Kidney glomerular epithelial cell (primary cell): ENCODE measurements at regions not wholly inside any gene's neighbourhood (a gene's known extent, or its start where the extent isn't known, plus 50 kb on each side); places are given as distances from the start of the nearest gene placed in this dataset.
A peak's percentile ranks its signal among the peaks of the same experiment; 100 is the strongest.

Experiments
- DNase-seq: peaks from one replicate; lab custom pipeline; 2025; lab: John Stamatoyannopoulos, UW

DNA sequence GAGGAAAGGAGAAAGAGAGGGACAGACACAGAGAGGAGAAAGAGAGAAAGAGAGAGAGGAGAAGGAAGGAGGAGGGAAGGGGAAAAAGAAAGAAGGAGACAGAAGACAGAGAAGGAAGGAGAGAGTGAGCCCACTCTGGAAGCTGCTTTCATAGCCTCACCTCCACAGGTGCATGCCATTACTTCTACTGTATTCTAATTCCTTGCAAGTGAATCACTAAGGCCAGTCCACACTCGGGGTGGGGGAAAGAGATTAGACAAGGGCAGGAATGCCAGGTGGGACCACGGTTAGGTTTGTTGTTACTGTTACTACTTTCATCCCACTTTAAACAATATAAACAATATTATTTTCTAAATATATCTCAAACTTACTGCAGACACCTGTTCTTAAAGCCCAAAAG, 684.5 kb upstream of the ARGLU1 start:
- no peak for DNase-seq

DNA sequence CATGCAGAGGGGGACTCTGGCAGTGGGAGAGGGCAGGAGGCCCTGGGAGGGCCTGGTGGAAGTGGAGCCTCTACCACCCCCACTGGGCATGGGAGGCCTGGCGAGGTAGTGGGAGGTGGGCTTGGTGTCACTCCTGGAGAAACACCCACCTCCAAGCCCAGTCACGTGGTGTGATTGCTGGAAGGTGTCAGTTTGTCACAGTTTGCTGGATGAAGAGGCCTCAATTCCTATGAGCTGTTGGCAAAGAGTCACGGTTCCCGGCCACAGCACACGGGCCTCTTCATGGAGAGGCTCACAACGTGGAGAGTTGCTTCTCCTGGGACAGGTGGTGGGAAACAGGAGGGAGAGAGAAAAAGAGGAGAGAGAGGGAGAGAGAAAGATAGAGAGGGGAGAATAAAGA, 684.1 kb upstream of the ARGLU1 start:
- no peak for DNase-seq

DNA sequence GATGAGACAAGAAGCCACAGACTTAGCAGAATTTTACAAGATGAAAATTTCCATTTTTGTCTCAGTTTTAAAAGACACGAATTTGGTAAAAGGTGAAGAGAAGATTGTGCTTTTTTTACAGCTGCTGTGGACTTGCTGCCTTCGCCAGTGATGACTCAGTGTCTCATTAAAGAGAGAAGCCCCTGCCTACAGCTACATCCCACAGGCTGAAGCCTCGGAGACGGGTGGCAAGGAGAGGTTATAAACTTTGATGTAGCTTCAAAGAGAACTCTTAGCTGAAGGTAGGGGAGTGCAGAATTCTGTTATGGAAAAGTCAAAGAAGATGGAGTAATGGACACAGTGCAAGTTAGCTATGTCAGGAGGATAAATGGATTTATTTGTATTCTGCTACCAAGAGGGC, 683.4 kb upstream of the ARGLU1 start:
- no peak for DNase-seq

DNA sequence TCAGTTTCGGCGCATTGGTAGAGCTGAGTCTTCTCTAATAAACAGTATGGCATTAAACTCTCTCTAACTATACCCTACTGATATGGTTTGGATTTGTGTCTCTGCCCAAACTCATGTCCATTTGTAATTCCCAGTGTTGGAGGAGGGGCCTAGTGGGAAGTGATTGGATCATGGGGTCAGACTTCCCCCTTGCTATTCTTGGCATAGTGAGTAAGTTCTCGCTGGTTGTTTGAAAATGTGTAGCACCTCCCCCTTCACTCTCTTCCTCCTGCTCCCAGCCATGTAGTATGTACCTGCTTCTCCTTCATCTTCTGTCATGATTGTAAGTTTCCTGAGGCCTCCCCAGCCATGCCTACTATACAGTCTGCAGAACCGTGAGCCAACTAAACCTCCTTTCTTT, 682.7 kb upstream of the ARGLU1 start:
- peak; percentile 35 for DNase-seq

DNA sequence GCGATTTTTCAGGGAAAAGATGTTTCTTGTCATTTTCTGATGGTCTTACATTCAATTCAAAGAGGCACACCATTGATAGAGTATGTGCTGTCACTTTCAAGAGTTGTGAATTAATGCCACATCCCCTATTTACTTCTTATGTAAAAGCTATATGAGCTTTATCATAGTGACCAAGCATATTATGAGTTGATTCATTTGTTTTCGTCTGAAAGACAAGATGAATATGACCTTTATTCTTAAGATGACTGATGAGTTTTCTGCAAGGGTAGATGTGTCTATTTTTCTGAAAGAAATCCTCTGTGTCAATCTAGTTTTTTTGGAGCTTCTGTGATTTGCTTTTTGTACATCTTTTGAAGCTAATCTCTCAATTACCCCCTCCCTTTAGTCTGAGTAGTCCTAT, 676.3 kb upstream of the ARGLU1 start:
- DNase-seq: no peak

DNA sequence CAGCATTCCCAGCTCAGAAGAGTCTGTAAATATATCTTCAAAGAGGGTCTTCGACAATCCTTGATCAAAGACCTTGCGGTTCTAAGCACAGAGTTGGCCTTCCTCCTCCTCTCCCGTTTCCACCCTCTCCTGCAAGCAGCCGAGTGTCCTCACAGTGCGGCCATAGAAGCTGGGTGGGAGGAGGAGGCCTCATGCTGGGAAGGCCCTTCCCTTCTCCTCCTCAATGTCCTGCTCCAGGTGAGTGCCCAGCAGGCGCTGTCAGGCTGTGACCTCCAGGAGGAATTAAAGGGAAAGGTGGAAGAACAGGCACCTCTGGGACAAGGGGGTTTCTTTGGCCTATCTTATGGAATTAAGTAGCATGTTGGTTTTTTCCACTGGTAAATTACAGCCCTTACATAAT, 674.2 kb upstream of the ARGLU1 start:
- DNase-seq: no peak

DNA sequence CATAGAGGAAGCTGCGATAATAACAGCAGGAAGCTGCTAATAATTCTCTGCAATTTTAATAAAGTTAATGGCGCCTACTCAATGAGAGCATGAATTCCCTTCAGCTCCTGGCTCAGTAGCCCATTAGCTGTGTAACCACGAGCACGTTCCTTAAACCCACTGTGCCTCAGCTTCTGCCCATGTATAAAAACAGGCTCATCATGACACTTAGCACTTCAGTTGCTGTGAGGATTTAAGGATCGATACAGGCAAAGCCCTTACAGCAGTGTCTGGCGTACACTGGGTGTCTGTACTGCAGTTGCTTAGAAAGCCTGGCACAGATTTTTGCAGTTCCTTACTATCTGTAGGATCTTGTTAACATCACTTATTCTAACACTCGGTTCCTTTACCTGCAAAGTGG, 673.4 kb upstream of the ARGLU1 start:
- DNase-seq: no peak

DNA sequence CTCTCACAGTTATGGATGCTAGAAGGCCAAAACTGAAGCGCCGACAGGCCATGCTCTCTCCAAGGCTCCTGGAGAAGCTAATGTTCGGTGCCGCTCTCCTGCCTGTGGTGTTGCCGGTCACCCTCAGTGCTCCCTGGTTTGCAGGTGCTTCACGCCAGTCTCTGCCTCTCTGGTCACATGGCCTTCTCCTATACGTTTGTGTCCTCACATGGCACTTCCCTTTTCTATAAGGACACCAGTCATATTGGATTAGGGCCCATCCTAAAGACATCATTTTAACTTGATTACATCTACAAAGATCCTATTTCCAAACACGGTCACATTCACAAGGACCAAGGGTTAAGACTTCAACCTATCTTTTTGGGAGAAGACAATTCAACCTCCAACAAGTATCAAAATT, 671.3 kb upstream of the ARGLU1 start:
- DNase-seq: no peak

DNA sequence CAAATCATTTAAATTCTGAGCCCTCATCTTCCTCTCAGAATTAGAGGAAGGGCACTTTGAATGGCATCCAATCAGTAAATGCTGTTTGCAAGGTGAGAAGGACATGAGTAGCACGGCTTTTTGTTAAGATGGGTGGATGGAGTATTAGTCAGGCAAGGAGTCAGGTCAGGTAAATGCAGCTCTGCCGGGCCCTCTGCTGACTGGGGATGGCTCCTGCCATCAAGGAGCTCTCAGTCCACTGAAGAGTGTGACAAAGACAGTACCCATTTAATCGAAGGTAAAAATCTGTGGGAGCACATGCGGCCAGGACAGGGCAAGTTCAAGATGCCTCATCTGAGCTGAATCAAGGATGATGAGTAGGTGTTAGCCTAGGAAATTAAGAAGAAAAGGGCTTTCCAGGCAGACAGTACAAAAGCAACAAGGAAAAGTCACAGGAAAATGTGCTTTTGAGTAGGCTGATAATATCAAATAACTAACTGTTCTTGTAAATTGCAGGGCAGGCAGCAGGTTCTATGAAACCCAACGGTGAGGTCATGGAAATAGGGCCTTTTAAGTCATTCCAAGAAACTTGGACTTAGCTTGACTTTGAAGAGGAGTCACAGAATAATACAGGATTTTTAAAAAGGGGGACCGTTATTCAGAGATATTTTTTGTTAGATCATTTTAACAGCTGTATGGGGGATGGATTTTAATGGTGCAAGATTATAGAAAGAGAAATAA, 670.5 kb upstream of the ARGLU1 start:
- DNase-seq: no peak

DNA sequence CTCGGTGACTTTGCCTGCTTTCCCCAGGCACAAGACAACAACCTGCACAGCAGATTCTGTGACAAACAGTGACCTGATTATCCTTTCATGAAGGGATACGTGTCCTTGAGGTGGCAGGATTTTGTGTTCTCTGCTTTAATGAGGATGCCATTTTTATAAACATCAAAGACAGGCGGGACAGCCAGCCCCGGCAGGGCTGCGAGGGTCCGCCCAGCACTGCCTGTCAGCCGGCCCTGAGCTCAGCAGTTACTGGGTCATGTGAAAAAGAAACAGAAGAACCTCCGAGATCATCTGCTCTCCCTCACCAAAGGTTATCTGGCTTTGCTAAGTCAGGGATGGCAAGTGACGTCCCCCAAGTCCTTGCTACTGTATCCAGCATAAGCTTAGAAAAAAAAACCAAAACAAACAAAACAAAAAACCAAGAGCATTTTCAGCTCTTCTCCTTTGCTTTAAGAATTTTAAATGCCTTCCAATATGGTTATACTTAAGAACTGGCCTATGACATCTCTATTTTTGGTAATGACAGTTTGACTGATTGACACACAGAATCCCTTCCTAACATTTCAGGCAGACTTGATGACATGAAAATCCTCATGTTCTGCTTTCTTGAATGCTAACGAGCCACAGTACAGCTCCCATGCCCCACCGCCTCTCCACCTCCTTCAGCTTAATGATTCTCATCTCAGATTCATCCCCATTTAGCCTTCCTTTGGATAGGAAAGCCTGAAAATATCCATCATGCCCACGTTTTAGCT, 666.6 kb upstream of the ARGLU1 start:
- no peak for DNase-seq

DNA sequence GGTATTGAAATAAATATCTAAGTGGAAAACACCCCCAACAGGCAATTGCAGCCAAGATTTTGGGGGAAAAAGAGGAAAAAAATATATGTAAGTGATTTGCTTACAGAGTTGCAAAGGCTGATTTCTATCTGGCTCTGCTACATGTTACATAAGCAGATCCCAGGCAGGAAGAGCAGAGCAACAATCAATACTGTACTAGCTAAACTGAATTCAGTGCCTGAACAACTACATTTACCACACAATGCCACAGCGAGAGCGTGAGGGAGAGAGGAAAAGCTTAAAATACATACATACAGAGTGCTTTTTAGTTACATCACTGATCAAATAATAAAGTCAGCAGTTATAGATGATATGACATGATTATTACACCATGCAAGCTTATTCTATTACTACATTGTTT, 665.6 kb upstream of the ARGLU1 start:
- no peak for DNase-seq

DNA sequence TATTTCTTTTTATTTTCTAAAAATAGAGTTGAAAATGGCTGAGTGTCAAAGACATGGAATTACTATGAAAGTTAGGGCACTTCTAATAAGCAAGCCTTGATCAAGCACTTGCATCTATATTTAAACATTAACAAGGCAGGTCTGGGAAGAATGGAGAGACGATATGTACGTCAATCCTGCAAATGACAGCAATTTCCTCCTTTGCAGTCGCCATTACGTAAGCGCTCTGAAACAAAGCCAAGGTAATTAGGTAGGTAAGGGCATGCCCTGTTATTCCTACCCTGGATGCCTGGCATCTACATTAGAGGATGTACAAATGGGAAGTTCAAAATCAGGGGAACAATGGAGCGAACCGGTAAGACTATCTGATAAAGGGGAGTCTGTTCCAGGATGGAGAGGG, 664.0 kb upstream of the ARGLU1 start:
- no peak for DNase-seq

DNA sequence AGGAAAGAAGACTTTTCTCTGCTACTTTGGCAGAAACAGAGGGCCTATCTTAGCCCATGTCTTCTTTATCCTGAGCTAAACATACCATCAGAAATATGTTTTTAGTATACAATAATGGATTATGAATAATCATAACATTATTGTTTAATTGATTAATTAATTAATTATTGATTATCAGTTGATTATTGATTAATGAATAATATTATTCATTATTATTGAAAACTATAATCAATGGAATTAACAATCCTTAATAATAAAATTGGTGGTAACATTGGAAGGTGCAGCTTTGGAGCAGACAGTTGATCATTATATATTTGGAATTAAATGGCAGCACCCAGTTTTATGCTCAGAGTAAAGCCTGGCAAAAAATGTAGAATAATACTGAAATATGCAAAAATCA, 655.9 kb upstream of the ARGLU1 start:
- no peak for DNase-seq

DNA sequence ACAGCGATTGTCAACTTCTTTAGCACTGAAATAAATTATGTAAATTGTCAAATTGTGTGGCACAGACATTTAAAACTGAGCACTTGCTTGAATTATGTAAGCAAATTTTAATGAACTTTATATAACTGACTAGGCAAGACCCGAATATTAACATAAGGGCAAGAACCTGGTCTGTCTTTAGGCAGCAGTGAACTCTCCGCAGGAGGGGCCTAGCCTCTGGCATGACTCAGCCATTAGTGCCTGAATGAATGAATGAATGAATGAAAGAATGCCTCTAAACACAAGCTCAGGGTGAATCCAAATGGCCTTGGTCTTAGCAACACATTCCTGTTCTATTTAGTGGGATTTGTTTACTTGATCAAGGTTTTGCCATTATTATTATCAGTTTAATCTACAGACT, 654.7 kb upstream of the ARGLU1 start:
- DNase-seq: no peak

DNA sequence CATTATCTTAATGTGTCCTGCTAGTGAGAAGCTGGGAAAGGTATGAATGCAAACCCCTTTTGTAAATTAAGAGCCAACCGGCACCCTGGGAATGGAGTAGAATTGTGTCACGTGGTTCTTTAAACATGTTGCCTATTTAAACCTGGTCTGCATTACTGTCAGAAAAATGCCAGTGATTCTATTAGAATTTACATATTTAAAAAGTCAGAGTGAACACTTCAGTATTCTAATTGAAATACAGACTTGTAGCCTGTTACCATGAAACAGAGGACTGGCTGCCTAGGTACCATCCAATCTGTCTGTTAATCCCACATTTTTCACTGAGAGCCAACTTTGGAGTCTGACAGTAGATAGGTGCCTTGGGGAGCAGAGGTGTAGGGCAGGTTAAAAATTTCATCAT, 652.3 kb upstream of the ARGLU1 start:
- no peak for DNase-seq

DNA sequence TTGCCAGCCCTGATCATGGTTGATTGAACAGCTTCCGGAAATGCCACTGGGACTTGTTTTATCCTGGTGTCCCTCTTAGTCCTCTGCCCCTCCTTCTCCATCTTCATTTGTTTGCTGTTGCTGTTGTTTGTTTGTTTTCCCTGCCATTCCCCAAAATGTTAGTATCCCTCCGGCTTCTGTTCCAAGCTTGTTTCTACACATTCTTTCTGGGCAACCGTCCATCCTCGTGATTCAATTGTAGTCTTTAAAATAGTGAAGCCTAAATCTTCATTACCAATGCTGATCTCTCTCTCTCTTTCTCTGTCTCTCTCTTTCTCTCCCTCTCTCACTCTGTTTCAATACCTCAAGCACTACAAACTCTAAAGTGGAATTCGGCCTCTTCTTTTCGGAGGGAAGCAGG, 649.3 kb upstream of the ARGLU1 start:
- DNase-seq: no peak

DNA sequence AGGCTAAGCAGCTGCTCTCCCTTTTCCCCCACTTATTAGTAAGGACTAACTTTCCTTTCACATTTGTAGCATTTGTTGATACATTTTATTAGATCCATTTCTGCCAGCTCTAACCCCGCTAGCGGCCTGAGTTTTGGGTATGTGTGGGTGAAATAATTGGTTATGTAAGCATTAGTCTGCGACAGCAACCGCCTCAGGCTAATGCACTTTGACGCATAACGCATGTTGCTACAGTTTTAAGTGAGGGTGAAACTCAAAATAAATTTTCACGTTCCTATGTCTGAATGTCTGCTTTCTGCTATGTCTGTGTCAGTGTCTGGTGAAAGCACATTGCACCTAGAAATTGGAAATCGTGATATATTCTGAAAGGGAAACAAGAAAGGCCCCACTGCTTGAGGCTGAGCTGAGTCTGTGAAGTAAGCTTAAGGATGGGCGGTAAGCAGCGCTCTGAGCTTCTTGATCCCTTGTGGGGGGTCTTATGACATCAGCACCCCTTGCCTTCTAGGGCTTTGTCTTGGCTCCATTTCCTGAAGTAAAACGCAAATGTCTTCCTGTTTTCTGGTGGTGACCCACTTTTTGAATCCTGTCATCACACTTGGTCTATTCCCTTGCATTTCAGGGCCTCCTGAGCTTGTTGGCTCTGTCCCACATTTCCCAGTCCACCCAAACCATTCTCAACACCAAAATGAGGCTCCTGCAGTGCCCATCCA, 648.3 kb upstream of the ARGLU1 start:
- DNase-seq: no peak

DNA sequence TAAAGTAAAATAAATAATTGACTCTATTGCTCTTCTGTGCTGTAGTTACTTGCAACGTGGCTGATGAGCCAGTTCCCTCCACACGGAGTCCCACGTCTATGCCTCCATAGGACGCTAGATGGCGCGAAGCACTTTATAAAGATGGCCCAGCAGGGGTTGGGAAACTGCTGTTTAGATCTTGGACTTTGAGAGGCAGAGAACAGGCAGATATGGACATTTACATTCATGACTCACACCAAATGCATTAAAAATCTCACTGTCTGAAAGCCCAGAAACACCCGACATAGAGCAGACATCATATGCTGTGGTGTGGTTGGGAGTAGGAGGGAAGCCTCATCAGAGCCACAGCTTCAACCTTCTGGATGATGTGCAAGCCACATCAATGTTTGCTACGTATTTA, 643.1 kb upstream of the ARGLU1 start:
- peak; percentile 89 for DNase-seq

DNA sequence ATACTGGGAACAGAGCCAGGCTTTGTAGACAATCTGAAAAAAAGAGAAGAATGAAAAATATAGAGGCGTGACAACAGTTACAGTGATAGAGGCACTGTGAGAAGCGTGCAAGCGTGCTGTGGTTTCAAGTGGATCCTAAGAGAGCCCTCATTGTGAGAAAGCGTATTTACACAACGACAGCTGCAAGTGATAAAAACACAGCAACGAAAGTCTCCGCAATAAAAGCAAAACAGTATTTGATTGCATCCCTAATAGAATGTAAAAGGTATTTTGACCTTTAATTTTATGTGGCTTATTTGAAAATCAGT, 642.7 kb upstream of the ARGLU1 start:
- DNase-seq: no peak

DNA sequence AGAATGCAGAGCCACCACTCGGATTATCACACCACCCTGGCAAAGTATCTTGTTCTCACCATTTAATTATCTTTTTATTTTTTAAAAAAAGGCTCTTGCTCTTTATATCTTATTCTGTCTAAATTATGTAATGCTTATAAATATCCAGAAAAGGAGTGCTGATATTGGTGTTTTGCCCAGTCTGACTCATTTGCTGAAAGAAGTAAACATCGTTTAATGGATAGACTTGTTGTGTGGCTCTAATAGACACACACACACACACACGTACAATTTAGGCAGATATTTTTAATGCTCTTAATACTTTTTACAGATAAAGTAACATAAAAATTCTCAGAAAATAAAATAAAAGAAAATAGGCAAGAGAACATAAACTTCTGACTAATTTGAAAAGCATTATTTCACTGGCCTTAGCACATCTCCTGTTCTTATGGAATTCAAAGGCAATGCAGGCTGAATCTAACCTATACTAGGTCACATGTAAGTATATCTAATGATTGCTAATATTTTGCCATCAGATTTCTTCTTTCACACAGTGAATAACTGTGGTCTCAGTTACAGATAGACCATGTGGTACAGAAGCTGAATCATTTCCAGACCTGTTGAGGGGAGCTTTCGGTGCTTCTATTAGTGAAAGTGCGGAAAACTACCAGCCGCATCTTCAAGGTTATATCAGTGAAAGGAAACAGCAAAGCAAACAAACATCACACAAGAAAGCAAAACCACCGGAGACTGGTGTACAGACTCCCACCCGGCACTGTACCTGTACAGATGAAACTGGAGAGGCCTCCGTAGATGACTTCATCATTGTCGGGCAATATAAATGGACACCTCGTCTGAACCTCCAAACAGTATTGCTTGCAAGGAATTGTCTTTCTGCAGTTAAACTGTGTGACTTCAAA, 642.1 kb upstream of the ARGLU1 start:
- no peak for DNase-seq

DNA sequence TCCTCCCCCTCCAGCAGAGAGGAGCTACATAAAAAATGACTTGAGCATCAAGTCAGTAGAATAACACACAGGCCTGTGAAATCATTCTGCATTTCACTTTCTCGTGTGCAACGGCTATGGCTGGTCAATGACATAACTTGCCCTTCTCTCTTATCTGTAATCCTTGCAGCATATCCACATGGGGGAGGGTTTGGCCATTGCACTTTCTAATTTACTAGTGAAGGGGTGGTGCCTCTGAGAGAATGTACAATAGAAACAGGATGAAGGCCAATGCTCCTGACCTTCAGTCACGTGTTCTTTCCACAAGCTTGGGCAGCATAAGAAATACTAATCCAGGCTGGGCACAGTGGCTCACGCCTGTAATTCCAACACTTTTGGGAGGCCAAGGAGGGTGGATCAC, 641.0 kb upstream of the ARGLU1 start:
- DNase-seq: no peak

DNA sequence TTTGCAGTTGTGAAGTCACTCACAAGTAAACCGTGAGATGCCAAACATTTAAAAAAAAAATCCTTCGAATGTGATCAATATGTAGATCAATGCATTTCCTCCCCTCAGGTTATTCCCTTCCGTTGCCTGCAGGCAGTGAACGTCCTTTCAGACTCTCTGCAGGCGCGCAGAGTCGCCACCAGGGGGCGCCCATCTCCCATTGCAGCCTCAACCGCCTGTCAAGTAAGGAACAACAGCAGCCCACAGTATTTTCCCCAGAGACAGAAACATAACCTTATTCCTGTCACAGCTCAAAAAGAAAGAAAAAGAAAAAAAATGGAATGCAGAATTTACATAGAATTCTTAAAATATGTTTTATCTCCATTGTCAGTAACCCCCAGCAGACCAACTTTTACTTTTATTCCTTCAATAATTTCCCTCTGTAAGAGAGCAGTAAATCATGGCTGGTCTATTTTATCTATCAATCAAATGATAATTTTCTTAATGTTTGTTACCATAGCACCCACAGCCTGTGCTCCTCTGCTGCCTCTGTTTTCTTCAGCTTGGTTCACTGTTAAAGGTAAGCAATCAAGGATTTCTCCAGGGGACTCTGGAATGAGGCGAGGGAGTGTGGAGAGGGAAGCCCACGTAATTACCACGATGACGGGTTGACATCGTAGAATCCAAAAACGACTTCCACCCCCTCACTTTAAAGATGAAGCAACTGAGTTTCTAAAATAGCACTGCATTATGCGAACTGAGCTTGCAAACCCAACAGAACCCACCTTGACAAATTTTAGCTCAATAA, 637.6 kb upstream of the ARGLU1 start:
- DNase-seq: peak; percentile 63
